DND-41 (cell line): ENCODE measurements at regions not wholly inside any gene's neighbourhood (a gene's known extent, or its start where the extent isn't known, plus 50 kb on each side); places are given as distances from the start of the nearest gene placed in this dataset.
"Not testable (repeated sequence)": the region's sequence is repeated elsewhere in the genome, so short reads cannot be mapped to it uniquely, and the experiment has no call there.

Experiments used
- ATAC-seq: fragments of 200-7000 bp; cut with Tn5 transposase; 3 replicates; pipeline ENCODE4 v1.9.1; 2021; ENCODE audit warnings: low read depth; ENCODE audit not compliant: insufficient read depth
- DNase-seq: peaks from one replicate; pipeline ENCODE4 v3.0.0-alpha.2; 2020
- H2AFZ ChIP-seq: 2 replicates; pipeline ENCODE4 v1.6.0; 2012; ENCODE audit warnings: low read depth, low read length
- H3K27ac ChIP-seq: 2 replicates; pipeline ENCODE4 v1.5.1; 2012; ENCODE audit warnings: low read length, inconsistent platforms
- H3K27me3 ChIP-seq: fragments of 200-600 bp; sonication (generic); 2 replicates; pipeline ENCODE4 v1.6.0; 2012; ENCODE audit warnings: low read length, mild to moderate bottlenecking, inconsistent platforms; ENCODE audit not compliant: insufficient read depth, poor library complexity
- H3K36me3 ChIP-seq: 2 replicates; pipeline ENCODE4 v1.5.1; 2012; ENCODE audit warnings: low read length, inconsistent platforms; ENCODE audit not compliant: insufficient read depth
- H3K4me1 ChIP-seq: 2 replicates; pipeline ENCODE4 v1.5.1; 2012; ENCODE audit warnings: mild to moderate bottlenecking, low read length; ENCODE audit not compliant: insufficient read depth
- H3K4me2 ChIP-seq: 2 replicates; pipeline ENCODE4 v1.6.0; 2012; ENCODE audit warnings: mild to moderate bottlenecking, moderate library complexity, low read length, inconsistent platforms; ENCODE audit not compliant: insufficient read depth
- H3K4me3 ChIP-seq, 2 experiments: fragments of 200-600 bp in 1 of 2; shearing (Covaris generic) in 1 of 2; 2 replicates each; pipeline ENCODE4 v1.5.1; 2012 to 2016; ENCODE audit warnings: inconsistent platforms in 2 of 2, low read length in 2 of 2, mild to moderate bottlenecking in 2 of 2, low read depth in 1 of 2, moderate library complexity in 1 of 2
- H3K79me2 ChIP-seq: 2 replicates; pipeline ENCODE4 v1.6.0; 2012; ENCODE audit warnings: low read length, inconsistent platforms; ENCODE audit not compliant: insufficient read depth
- H3K9ac ChIP-seq: 2 replicates; pipeline ENCODE4 v1.6.0; 2012; ENCODE audit warnings: low read depth, mild to moderate bottlenecking, inconsistent platforms, low read length, moderate library complexity
- H3K9me3 ChIP-seq: 2 replicates; pipeline ENCODE4 v1.5.1; 2012; ENCODE audit warnings: low read length, moderate library complexity, mild to moderate bottlenecking, inconsistent platforms; ENCODE audit not compliant: insufficient read depth, severe bottlenecking
- H4K20me1 ChIP-seq: 2 replicates; pipeline ENCODE4 v1.6.0; 2012; ENCODE audit warnings: low read length; ENCODE audit not compliant: insufficient read depth
- EZH2 ChIP-seq: IDR thresholded peaks from 3 replicates; pipeline ENCODE4 v1.6.1; 2012; ENCODE audit warnings: borderline replicate concordance, low read depth, mild to moderate bottlenecking, moderate library complexity, low read length, inconsistent platforms; ENCODE audit not compliant: severe bottlenecking
- TF ChIP-seq, protein P1 (sequence below): IDR thresholded peaks from 2 replicates; pipeline ENCODE4 v1.5.1; 2012; ENCODE audit warnings: borderline replicate concordance, low read length, moderate library complexity, mild to moderate bottlenecking; ENCODE audit not compliant: poor library complexity, severe bottlenecking; ENCODE audit errors: extremely low read depth

DNA sequence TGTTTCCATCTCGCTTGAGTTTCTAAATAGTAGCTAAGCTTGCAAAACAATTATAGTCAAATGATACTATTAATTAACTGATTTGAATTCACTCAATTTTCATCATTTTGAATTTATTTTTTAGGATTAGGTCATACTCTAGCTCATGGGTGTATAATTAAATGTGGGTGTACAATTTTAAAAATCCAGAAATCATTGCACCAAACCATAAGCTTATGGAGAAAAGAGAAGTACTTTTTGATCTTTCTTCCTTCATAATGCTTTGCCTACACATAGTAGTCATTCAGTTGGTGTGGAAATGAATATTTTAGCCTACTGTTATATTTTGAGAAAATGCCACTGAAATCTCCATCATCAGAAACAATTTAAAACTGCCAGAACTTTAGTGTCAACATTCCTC, 175.1 kb downstream of the CD47 start:
- Histone ChIP-seq H3K9ac (no peak overlapping the region), H3K79me2 (no peaks in the 10 kb centered on the region), H3K4me2 (no peak overlapping the region), H3K27me3 (no peaks in the 10 kb centered on the region), H3K9me3 (no peaks in the 10 kb centered on the region), H2AFZ (no peak overlapping the region), H3K4me1 (no peaks in the 10 kb centered on the region), H3K27ac (no peak overlapping the region), H3K4me3 (no peak overlapping the region), H4K20me1 (no peaks in the 10 kb centered on the region), H3K36me3 (no peaks in the 10 kb centered on the region)
- ATAC-seq (no peak), DNase-seq (no peak)
- TF ChIP-seq EZH2 = no peak
- TF ChIP-seq, protein P1, sequence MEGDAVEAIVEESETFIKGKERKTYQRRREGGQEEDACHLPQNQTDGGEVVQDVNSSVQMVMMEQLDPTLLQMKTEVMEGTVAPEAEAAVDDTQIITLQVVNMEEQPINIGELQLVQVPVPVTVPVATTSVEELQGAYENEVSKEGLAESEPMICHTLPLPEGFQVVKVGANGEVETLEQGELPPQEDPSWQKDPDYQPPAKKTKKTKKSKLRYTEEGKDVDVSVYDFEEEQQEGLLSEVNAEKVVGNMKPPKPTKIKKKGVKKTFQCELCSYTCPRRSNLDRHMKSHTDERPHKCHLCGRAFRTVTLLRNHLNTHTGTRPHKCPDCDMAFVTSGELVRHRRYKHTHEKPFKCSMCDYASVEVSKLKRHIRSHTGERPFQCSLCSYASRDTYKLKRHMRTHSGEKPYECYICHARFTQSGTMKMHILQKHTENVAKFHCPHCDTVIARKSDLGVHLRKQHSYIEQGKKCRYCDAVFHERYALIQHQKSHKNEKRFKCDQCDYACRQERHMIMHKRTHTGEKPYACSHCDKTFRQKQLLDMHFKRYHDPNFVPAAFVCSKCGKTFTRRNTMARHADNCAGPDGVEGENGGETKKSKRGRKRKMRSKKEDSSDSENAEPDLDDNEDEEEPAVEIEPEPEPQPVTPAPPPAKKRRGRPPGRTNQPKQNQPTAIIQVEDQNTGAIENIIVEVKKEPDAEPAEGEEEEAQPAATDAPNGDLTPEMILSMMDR = no peak

DNA sequence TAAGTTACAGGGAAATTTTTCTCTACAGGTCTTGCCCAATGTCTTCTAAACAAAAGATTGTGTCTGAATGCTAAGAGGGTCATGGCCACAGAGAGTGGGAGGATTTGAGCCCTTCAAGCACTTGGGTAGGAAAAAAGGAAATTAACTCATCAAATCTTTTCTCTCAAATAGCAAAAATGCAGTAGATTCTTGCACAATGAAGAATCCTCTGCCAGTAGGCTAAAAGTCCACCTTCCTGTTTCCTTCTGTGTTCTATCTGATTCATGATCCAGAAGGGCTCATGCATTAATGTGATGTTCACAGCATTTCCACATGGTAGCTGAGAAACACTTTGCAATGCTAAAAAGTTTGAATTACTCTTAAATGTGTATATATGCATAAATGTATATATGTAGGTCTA, 177.1 kb downstream of the CD47 start:
- H3K4me2 ChIP-seq = no peak overlapping the region
- H4K20me1 ChIP-seq = no peaks in the 10 kb centered on the region
- H3K79me2 ChIP-seq = no peaks in the 10 kb centered on the region
- no peaks in the 10 kb centered on the region for H3K36me3 ChIP-seq
- H2AFZ ChIP-seq = no peak overlapping the region
- no peaks in the 10 kb centered on the region for H3K27me3 ChIP-seq
- H3K4me3 ChIP-seq = no peak overlapping the region
- no peaks in the 10 kb centered on the region for H3K4me1 ChIP-seq
- TF ChIP-seq EZH2 = no peak
- TF ChIP-seq, protein P1 = no peak
- no peaks in the 10 kb centered on the region for H3K9me3 ChIP-seq
- no peak overlapping the region for H3K9ac ChIP-seq
- DNase-seq (no peak), ATAC-seq (no peak)
- no peak overlapping the region for H3K27ac ChIP-seq

DNA sequence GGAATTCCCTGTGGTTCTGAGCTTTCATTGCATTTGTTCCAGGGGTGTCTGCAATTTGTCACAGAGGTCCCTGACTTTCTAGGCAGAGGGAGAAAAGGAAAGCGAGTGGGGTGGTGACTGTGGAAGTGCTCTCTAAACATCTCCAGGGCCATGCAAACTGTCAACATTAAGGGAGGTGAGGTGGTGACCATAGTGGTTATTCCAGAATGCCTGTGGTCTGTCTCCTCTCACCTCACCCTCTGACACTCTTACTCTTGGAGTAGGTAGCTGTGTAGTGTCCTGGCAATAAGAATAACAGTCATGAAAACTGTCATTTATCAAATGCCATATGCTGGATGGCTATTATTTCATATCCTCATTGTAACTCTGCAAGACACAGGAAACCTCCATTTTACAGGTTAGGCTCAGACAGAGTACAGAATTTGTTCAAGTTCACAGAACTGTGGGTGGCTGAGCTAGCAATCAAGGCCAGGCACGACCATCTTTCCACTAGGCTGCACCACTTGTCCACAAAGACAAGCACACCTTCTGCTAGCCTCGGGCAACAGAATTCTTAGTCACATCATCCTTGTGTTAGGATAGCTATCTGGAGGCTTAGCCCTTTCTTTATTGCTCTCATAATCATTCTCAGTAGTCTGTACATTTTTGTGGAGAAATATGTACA, 179.4 kb downstream of the CD47 start:
- no peaks in the 10 kb centered on the region for H3K79me2 ChIP-seq
- H3K9me3 ChIP-seq = no peaks in the 10 kb centered on the region
- no peak for ATAC-seq
- H3K27ac ChIP-seq = no peak overlapping the region
- H4K20me1 ChIP-seq = no peaks in the 10 kb centered on the region
- DNase-seq = no peak
- no peak overlapping the region for H2AFZ ChIP-seq
- H3K27me3 ChIP-seq = no peaks in the 10 kb centered on the region
- H3K4me3 ChIP-seq = no peak overlapping the region
- H3K36me3 ChIP-seq = no peaks in the 10 kb centered on the region
- no peaks in the 10 kb centered on the region for H3K4me1 ChIP-seq
- no peak overlapping the region for H3K4me2 ChIP-seq
- no peak for TF ChIP-seq EZH2
- TF ChIP-seq, protein P1 = peak; percentile 12
- no peak overlapping the region for H3K9ac ChIP-seq

DNA sequence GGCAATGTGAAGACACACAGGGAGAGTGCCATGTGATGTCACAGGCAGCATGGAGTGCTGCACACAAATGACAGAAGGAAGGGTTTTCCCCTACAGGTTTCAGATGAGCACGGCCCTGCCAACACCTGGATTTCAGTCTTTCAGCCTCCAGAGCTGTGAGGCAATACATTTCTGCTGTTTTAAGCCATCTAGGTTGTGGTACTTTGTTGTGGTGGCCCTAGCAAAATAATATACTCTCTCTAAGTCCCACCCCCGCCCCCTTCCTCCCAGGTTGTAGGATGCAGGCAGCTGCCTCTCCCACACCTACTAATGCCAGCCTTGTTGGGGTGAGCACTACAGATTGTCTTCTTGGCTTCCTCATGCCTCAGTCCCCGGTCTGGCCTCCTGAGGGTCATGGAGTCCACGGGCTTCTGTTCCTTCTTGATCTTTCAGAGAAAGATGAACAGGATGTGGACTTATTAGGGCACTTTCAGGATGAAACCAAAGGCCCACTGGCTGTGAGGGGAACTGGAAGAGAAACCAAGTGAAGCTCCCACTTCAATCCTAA, 180.0 kb downstream of the CD47 start:
- H3K4me2 ChIP-seq = no peak overlapping the region
- no peak overlapping the region for H3K27ac ChIP-seq
- H2AFZ ChIP-seq = no peak overlapping the region
- H4K20me1 ChIP-seq = no peaks in the 10 kb centered on the region
- no peaks in the 10 kb centered on the region for H3K4me1 ChIP-seq
- DNase-seq (peak; percentile 47), ATAC-seq (peak; percentile 87)
- no peaks in the 10 kb centered on the region for H3K9me3 ChIP-seq
- H3K27me3 ChIP-seq = no peaks in the 10 kb centered on the region
- no peaks in the 10 kb centered on the region for H3K36me3 ChIP-seq
- no peak for TF ChIP-seq EZH2
- TF ChIP-seq, protein P1 = no peak
- no peak overlapping the region for H3K9ac ChIP-seq
- H3K4me3 ChIP-seq = no peak overlapping the region
- H3K79me2 ChIP-seq = no peaks in the 10 kb centered on the region

DNA sequence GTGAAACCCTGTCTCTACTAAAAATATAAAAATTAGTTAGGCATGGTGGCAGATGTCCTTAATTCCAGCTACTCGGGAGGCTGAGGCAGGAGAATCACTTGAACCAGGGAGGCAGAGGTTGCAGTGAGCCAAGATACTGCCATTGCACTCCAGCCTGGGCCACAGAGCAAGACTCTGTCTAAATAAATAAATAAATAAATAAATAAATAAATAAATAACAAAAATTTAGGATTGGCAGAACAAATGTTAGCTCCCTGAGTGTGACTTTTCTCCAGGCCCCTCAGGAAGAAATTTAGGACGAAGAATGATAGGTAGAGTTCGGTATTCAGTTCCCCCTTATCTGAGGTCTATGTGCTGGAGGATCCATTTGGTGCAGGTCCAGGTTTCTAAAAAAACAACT, 181.2 kb downstream of the CD47 start:
- not testable (repeated sequence) for H4K20me1 ChIP-seq, DNase-seq, ATAC-seq, H3K27me3 ChIP-seq, H3K4me2 ChIP-seq, H3K9ac ChIP-seq, H3K79me2 ChIP-seq, H3K27ac ChIP-seq, H3K4me3 ChIP-seq, H3K4me1 ChIP-seq, H2AFZ ChIP-seq, H3K9me3 ChIP-seq, H3K36me3 ChIP-seq
